ENCODE measurements at regions not wholly inside any gene's neighbourhood (a gene's known extent, or its start where the extent isn't known, plus 50 kb on each side); places are given as distances from the start of the nearest gene placed in this dataset.

DNA sequence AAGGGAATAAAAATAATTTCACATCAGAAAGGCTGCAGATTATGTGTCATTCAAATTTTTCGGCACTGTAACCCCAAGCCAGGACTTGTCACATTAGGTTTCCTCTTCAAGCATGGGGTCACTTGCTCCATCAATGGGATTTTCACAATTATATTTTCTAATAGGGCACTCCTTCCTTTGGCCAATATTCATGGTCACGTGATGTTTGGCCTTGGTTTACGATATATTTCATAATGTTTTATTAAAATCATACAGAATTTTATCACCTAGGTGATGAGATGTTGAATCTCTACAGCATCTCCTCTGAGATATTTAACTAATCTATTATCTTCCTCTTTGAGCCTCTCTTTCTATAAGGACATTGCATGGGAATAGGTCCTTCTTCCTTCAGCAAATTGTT lies 523.5 kb upstream of the SEMA6A start:
- no peak for DNase-seq

DNA sequence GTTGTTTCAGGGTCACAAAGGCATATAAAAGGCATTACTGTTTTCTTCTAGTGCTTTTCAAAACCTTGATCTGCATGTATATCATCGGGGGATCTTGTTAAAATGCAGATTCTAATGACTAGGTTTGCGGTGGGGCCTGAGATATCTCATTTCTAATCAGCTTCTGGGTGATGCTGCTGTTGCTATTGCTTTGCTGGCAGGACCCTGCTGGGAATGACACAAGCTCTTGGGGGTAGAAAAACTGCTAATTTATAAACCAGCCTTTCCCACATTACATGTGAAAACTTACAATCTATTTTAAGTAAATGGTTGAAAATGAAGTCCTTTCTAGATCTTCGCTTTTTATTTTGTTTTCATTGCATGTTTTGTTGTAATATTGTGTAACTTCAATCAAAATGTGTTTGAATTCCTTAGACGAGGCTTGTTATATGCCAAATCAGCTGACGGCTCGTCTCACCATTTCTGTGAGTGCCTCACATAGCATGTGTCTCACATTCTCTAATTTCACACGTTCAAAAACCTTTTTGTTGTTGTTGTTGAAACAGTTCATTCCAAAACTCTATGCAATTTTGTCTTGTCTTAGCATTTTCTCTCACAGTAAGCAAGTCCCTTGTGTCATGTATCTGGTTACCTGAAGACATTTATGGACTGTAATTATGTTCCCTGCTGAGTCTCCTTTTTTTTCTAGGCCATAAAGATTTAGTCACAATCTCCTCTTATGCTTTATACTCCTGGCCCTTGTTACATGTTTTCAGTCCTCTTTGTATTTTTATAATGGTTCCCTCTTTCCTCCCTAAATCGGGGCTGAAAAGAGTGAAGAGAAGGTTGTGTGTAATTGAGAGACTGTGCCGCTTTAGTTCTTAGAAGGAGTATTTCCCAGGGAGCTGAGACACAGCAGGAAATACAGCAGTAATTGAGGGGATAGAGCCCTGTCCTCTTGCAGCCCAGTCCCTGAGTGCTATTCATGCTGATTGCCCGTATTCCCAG lies 521.0 kb upstream of the SEMA6A start:
- DNase-seq, result peak; percentile 70

DNA sequence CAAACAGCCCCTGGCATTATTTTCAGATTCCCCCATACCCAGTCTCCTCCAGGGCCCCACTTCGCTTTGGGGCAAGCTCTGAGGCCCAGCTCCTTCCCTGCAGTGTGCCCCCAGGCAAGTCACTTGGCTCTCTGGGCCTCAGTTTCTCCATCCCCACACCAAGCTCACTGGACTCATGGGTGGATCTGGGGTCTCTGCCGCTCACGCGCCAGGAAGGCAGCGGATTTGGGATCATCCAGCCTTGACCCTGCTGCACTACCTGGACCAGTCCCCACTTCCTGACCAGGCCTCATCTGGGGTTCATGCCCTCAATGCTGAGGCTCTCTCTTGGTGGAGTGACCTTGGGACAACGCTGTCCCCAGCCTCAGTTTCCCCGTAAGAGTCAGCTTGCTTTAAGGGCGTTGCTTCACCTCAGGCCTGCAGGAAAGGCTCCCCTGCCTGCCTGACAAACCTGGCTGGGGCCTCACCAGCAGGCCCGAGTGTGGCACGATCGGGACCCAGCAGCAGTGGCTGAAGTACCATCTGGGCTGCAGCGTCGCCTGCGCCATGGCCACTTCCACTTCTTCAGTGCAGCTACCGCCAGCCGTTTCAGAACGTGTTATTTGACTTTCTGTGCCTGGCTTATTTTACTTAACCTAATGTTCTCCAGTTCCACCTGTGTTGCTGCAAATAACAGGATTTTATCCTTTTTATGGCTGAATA lies 519.6 kb upstream of the SEMA6A start:
- DNase-seq, result no peak

DNA sequence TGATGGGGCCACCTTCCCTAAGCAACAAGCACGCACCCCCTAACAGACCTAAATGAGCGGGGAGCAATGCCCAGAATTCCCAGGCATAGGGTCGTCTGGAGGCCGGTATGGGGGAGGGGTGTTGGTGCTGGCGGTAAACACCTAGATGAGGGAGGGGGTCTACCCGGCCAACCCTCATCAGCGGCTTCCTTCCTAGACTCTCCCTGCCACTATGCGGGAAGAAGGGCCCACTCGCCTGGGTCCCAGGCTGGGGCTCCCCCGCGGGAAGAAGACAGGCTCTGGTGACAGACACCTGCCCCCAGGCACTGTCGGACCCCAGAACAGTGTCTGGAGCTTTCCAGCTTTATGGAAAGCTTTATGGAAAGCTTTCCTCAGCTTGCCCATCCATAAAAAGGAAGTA lies 519.0 kb upstream of the SEMA6A start:
- no peak for DNase-seq

DNA sequence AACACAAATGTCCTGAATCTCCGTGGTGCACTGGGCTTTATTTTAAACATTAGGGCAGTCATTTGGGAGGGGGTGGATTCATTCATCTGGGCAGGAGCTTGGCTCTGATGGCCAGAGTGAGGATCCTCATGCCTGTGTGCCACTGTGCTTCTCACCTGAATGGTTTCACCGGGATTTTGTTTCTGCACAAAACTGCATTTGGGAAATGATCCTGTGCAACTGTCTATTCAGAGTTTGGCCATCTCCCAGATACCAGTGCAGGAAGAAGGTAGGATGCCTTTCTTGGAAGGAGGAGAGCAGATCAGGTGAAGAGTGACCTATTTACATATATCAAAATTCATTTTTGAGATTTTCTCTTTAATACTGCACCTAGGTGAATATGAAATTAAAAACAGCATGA lies 514.4 kb upstream of the SEMA6A start:
- no peak for DNase-seq

DNA sequence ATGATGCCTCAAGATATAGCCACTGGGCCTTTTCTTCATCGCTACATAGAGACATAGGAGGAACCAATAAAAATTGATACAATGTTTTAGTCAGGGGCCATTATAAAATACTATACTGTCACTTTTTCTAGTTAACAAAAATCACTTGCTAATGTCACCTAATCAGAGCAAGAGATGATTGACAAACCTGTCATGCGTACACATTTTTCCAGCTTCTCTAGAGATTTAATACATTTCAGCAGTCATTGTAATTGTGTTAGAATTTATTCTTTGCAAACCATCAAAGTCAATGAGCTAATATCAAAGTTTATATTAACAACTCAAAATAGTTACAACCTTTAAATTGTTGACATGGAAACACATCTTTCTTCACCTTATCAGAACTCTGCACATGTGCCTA lies 513.6 kb upstream of the SEMA6A start:
- no peak for DNase-seq

DNA sequence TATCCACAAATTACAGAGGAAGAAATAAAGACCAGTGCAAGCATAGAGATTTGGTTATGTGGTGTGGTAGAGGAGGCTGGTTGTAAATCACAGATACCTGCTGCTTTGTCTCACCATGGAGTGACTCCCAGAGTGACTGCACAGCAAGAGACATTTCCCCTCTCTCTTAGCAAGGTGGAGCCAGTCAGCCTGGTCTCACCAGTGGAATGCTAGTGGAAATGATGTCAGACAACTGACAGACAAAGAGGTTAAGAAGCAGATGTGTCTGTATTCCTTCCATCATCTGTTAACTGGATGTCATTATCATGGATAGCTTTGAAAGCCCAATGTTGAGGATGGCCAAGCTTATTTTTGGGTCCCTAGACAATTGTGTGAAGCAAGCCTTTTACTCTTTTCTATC lies 509.4 kb upstream of the SEMA6A start:
- DNase-seq, result no peak

DNA sequence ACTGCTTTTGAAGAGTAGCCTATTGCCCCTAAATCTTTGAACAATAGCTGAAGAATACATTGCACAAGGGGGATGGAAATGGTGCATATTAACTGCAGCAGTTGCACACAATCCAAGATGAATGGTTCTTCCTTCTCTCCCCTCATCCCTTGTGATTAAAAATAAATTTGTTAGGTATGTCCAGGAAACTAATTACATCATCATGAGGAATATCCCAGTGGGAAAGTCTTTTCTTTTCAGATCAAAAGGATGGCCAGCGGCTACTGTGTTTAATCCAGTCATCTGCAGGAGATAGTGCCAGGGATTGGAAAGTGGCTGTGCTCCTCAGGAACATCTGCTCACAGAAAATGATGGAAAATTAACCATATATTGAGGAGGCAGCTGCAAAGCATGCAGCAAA lies 508.4 kb upstream of the SEMA6A start:
- DNase-seq, result no peak

DNA sequence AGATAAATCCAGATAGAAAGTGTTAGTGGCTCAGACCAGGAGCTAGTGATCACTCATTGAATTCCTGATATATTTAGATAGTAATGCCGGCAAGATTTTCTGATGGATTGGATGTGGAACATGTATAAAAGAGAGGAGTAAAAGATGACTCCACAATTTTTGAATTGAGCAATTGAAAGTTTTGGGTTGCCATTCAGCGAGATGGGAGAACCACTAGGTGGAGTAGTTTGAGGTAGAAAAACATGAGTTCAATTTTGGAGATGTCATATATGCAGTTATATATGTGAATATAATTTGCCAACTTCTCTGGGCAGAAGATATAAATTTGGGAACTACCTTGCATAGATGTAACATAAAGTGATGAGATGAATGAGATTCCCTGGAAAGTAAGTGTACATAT lies 502.5 kb upstream of the SEMA6A start:
- DNase-seq, result no peak

DNA sequence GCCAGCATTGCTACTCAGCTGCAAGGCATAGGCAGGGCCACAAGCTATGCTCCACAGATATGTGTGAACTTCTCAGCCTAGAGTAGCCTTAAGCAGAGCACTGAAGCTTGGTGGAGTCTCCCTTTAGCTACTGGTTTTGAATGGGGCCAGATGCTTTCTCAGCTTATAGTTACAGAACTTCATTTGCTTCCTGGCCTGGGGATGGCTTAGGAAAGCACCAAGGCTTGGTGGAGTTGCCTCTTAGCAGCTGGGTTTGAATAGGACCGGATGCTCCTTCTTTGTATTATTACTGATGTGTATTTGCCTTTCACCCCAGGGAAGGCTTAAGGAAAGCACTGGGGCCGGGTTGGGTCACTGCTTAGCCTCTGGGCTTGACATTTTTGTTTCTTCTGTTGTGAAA lies 497.8 kb upstream of the SEMA6A start:
- no peak for DNase-seq

DNA sequence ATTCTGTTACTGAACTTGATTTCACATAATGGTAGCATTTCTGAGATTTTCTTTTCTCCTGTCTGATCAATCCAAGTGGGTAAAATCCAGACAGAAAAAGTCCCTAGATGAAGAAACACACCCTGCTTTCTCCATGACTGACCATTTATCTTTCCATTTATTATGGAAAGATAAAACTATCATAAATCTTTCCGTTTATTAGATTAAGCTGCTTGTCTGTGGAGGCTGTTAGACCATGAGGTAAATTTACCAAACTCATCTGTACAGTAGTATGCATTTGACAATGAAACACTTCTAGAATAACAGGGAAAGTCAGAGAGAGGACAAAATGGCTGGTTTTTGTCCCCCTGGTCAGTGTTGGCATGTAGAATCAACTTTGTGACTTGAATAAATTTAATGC lies 491.2 kb upstream of the SEMA6A start:
- no peak for DNase-seq

DNA sequence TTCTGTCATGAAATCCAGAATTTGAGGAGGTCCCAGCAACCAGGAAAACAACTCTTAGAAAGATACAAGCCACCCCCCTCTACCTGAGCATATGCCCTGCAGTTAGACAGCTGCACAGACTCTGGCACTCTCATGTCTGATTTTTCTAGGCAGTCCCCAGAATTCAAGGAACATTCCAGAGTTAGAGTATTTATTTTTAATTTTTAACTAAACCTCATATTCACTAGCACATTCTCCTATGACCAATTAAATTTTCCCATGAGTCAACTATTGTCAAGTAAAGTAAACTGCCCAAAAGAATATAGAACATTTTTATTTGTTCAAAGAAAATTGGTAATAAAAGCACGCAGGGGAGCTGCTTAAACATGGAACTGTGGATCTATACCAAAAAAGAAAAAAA lies 490.5 kb upstream of the SEMA6A start:
- no peak for DNase-seq

DNA sequence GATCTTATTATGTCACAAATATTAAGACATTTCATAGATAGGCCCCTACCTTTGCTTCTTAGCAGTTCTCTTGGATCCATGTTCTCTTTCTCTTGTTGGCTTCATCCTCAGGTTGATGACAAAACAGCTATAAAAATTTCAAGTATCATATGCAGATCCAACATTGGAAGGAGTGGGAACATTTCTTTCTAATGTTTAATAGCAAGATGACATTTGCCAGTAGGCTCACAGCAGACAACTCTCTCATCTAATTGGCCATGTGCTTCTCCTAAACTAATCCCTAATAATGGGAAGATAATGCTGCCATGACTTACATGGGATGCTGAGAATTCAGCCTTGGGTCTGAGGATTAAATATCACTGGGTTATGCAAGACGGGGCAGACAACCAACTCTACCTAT lies 485.5 kb upstream of the SEMA6A start:
- DNase-seq, result no peak

DNA sequence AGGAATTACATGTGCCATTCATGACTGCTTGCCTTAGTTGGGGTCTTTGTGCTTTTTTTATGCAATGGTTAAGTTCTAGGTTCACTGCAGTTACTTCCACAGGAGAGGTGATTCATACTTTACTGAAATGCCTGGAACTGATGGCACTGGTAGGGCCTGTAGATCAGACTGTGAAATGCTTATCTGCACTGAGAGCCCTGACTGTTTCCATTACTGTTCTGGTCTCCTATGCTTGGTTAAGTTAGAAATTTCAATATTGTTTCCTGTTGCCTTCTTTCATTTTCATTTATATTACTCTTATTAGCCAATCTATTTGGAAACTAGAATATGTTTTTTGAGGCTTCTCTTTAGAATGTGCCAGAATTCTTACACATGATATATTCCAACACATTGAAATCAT lies 484.1 kb upstream of the SEMA6A start:
- DNase-seq, result no peak

DNA sequence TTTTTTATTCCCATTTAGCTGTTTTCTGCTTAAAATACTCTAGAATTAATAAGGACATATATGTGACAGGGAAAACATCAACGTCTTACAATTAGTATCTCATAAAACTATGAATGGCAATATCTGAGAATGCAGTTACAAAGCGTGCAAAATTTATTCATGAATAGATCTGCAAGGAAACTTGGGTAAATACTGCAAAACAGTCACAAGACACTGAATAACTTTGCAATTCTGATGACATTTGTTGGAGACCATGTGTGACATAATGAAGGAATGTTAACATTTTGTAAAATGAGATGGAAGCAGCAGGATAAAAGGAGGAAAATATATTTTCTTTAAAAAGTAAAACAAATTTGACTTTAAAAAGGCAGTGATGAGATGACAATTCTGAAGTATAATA lies 480.9 kb upstream of the SEMA6A start:
- DNase-seq, result no peak

DNA sequence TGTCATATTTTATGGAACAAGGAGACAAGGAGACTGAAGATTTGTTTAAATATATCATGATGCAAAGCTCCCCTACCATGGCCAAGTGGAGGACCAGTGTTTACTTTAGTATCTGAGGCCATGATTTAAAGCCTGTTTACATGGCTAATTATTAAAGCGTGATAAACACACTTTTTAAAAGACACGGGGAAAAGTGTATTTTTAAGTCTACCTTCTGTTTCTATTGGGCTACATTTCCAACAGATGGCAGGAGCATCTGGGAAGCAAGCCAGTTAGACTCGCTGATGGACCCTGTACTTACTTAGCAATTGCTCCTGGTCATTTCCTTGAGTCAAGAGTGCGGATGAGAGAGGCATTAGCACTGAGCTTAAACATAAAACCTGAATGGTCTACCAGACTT lies 480.3 kb upstream of the SEMA6A start:
- DNase-seq, result no peak

DNA sequence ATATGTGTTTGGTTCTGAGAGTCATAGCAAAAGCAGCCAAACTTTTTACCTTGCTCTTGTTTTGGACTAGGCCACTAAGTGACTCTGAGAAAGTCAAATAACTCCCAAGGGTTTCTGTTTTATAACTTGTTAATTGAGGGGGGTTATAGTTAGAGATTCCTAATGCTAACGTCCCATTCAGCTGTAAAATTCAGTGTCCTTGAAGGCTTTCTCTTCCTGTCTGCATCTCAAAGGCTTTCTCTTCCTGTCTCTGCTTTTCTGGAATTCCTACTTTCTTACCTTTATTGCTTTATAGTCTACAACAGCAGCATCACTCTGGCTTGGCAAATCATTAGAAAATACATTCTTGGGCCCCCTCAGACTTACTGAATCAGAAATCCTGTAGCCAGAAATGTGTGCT lies 479.5 kb upstream of the SEMA6A start:
- no peak for DNase-seq

DNA sequence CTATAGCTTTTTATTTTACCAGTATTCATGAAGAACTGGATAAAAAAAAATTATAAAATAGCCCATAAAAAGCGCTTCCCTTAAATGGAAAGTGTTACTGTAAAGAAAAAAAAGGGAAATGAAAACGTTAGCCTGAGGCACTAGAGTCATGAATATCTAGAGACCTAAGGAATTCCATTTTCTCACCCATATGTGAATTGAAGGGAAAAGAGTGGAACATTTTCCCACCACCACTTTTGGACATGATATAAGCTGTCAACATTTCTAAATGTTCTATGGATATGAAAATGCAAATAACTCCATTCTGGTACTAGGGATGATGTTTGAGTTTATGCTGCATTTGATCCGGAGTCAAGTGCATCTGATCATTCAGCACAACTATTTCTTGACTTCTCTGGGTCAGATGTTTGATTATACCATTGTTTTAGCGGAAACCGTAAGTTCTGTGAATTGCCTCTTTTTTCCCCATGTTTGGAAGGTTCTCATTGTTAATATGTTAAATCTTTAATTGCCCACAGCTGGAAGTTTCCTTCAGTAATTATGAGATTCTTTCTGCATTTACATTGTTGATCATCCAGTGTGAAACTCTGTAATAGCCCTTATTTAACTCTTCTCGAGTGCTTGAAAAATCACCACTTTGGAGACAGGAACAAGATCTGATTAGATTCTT lies 467.4 kb upstream of the SEMA6A start:
- no peak for DNase-seq

DNA sequence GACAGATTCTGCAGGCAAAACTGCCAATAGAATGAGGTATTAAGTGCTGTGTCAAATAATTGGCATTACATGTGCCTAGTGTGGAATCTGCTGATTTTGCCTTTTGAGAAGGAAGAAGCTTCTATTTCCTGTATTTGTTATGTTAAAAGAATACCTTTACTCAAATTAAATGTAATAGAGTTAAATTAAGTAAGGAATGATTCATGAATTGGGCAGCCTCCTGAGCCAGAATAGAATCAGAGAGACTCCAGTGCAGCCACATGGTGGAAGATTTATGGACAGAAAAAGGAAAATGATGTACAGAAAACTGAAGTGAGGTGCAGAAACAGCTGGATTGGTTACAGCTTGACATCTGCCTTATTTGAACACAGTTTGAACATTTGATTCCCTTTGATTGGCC lies 464.4 kb upstream of the SEMA6A start:
- DNase-seq, result no peak

DNA sequence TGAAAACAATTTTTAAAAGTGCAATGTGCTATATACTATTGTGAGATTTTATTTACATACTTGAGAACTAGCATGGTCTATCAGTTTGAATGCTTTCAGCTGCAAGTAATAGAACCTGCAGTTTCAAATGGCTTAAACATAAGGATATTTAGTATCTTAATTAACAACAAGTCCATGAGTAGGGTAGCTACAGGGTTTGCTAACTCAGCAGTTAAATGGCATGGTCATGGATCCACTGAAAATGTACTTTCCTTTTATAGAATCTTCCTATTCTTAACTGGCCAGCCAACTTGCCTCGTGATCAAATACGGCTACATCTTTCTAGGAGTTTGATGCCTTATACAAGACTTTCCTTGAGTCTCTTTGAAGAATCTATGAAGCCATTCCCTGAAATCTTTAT lies 452.8 kb upstream of the SEMA6A start:
- DNase-seq, result no peak

DNA sequence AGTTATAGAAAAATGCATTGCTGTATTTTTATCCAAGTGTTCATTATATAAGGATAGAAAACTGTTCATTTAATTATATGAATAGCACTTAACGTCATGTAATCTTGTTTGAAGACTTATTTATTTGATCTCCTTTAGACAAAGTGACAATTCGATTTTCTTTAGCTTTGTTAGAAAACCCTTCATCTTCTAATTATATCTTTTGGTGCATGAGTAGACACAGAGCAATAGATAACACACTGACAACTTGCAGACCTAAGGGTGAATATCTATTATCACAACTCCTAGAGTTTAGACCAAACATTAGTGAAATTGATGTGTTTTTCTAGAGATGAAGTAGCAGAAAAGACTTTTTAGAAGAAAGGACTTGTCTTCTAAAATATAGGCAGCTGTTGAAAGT lies 446.4 kb upstream of the SEMA6A start:
- DNase-seq, result no peak

DNA sequence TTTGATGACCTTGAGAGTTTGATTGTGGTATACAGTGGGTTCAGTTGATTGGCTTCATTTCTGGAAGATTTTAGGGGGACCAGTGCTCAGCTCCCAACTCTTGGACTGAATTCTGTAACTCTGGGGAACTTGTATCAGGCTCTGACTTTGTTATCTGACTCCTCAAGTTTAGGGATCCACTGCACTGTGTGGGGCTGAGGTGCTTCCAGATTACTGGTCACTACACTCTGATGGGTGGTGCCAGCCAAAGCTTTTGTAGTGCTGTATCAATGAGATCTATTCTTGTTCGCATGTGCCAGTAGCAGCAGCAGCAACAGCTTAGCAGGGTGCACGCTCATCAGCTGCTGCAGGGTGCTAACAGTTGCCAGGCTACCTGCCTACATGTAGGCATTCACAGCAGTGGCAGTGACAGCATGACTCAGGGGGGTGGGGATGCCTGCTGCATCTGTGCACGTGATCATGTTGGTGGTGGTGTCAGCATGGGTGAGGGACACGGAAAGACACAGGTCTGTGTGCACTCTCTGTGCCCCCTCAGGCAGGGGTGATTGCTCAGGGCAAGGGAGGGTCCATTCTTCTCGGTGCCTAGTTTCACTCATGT lies 438.8 kb upstream of the SEMA6A start:
- no peak for DNase-seq

DNA sequence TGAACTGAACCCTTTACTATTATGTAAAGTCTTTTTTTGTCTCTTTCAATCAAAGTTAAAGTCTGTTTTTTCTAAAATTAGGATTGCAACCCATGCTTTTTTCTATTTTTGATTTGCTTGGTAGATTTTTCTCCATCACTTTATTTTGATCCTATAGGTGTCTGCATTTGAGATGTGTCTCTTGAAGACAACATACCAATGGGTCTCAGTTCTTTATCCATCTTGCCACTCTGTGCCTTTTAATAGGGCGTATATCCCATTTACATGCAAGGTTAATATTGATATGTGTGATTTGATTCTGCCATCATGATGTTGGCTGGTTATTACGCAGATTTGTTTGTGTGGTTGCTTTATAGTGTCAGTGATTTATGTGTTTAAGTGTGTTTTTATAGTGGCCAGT lies 436.0 kb upstream of the SEMA6A start:
- DNase-seq, result no peak

All from eye (tissue), 1 donor.